CD14-positive monocyte (primary cell): ENCODE measurements at regions not wholly inside any gene's neighbourhood (a gene's known extent, or its start where the extent isn't known, plus 50 kb on each side); places are given as distances from the start of the nearest gene placed in this dataset.

Source experiments
- DNase-seq, 3 donors: peaks; one replicate each; pipeline ENCODE4 v3.0.0-alpha.2; 2011 to 2022
- H2AFZ ChIP-seq: 2 replicates; pipeline ENCODE4 v1.6.0; 2012; ENCODE audit warnings: mild to moderate bottlenecking, low read depth, low read length, inconsistent platforms; ENCODE audit not compliant: insufficient read depth, poor library complexity, severe bottlenecking
- H3K27ac ChIP-seq, 2 donors: 1 replicate in 1 of 2; 2 replicates in 1 of 2; pipeline ENCODE4 v1.5.1; 2012 to 2013; ENCODE audit warnings: low read length in 2 of 2, control low read depth in 1 of 2, inconsistent platforms in 1 of 2, low read depth in 1 of 2, mild to moderate bottlenecking in 1 of 2
- H3K27me3 ChIP-seq, 2 donors: one replicate each; pipeline versions ENCODE4 v1.6.0 to v1.6.1; 2011 to 2013; ENCODE audit warnings: low read length in 2 of 2; ENCODE audit not compliant: control insufficient read depth in 2 of 2, insufficient read depth in 2 of 2
- H3K36me3 ChIP-seq, 2 donors: replicated peaks in 1 of 2; 1 replicate in 1 of 2; 2 replicates in 1 of 2; pipeline versions ENCODE4 v1.5.1 to v1.6.1; 2012 to 2013; ENCODE audit warnings: low read length in 2 of 2, control low read depth in 1 of 2, inconsistent platforms in 1 of 2, mild to moderate bottlenecking in 1 of 2; ENCODE audit not compliant: insufficient read depth in 2 of 2, control insufficient read depth in 1 of 2
- H3K4me1 ChIP-seq, 2 donors: 1 replicate in 1 of 2; 2 replicates in 1 of 2; pipeline versions ENCODE4 v1.5.1 to v1.6.1; 2012 to 2013; ENCODE audit warnings: low read length in 2 of 2, control low read depth in 1 of 2, inconsistent platforms in 1 of 2, mild to moderate bottlenecking in 1 of 2, moderate library complexity in 1 of 2; ENCODE audit not compliant: insufficient read depth in 2 of 2, control insufficient read depth in 1 of 2
- H3K4me2 ChIP-seq: replicated peaks from 2 replicates; pipeline ENCODE3; 2012; ENCODE audit warnings: low read length, moderate library complexity, mild to moderate bottlenecking; ENCODE audit not compliant: poor library complexity, severe bottlenecking; ENCODE audit errors: extremely low read depth
- H3K4me3 ChIP-seq, 3 experiments: fragments of 200-600 bp in 1 of 3; sonication (generic) in 1 of 3; replicated peaks in 1 of 3; 1 replicate in 2 of 3; 2 replicates in 1 of 3; pipeline ENCODE4 v1.5.1; 2011 to 2013; ENCODE audit warnings: low read length in 3 of 3, mild to moderate bottlenecking in 3 of 3, control low read depth in 2 of 3, low read depth in 2 of 3, inconsistent platforms in 1 of 3, moderate library complexity in 1 of 3
- H3K79me2 ChIP-seq: 2 replicates; pipeline ENCODE4 v1.6.0; 2012; ENCODE audit warnings: mild to moderate bottlenecking, control low read depth, inconsistent platforms, low read length, moderate library complexity; ENCODE audit not compliant: insufficient read depth
- H3K9ac ChIP-seq: 2 replicates; pipeline ENCODE4 v1.6.0; 2017; ENCODE audit warnings: low read length, mild to moderate bottlenecking; ENCODE audit not compliant: insufficient read depth, poor library complexity, severe bottlenecking
- H3K9me3 ChIP-seq, 2 donors: replicated peaks in 1 of 2; 1 replicate in 1 of 2; 2 replicates in 1 of 2; pipeline versions ENCODE4 v1.5.1 to v1.6.1; 2012 to 2013; ENCODE audit warnings: low read length in 2 of 2, control low read depth in 1 of 2; ENCODE audit not compliant: control insufficient read depth in 1 of 2, insufficient read depth in 1 of 2
- H4K20me1 ChIP-seq: 2 replicates; pipeline ENCODE4 v1.6.0; 2012; ENCODE audit warnings: mild to moderate bottlenecking, low read length, control low read depth, moderate library complexity; ENCODE audit not compliant: insufficient read depth
- H3K27ac Mint-ChIP-seq, 7 donors: one replicate each; pipeline ENCODE4 v1.8.0; 2020; ENCODE audit warnings: mild to moderate bottlenecking in 7 of 7, mixed read lengths in 7 of 7, moderate library complexity in 6 of 7, inconsistent platforms in 2 of 7
- H3K27me3 Mint-ChIP-seq, 3 donors: one replicate each; pipeline ENCODE4 v1.8.0; 2021 to 2022; ENCODE audit warnings: low read depth in 3 of 3, mild to moderate bottlenecking in 3 of 3, mixed read lengths in 3 of 3, moderate library complexity in 3 of 3, inconsistent platforms in 1 of 3
- H3K36me3 Mint-ChIP-seq, 2 donors: one replicate each; pipeline ENCODE4 v1.8.0; 2020; ENCODE audit warnings: mixed read lengths in 2 of 2, inconsistent platforms in 1 of 2, mild to moderate bottlenecking in 1 of 2
- H3K4me1 Mint-ChIP-seq: one replicate; pipeline ENCODE4 v1.8.0; 2020; ENCODE audit warnings: mild to moderate bottlenecking, mixed read lengths
- H3K4me3 Mint-ChIP-seq, 2 donors: one replicate each; pipeline ENCODE4 v1.8.0; 2020; ENCODE audit warnings: mild to moderate bottlenecking in 2 of 2, mixed read lengths in 2 of 2, moderate library complexity in 1 of 2
- H3K9me3 Mint-ChIP-seq, 7 donors: one replicate each; pipeline ENCODE4 v1.8.0; 2020 to 2022; ENCODE audit warnings: mixed read lengths in 7 of 7, mild to moderate bottlenecking in 6 of 7, moderate library complexity in 6 of 7, inconsistent platforms in 2 of 7
- WGBS: methylation state at CpG from one replicate; pipeline ENCODE4 v1.1.5; 2013; ENCODE audit warnings: missing lambda C conversion rate; ENCODE audit not compliant: insufficient coverage; 5-methylcytosine and 5-hydroxymethylcytosine counted together
- intact Hi-C, 2 donors: fragments of 100-400 bp; cut with micrococcal nuclease; formaldehyde crosslinking; loops; one replicate each; pipeline versions ENCODE4 v1.15.0 to v1.15.1; 2023
- TF ChIP-seq, protein P1 (sequence below): fragments of 200-600 bp; IDR thresholded peaks from one replicate; pipeline ENCODE4 v1.8.0; 2022; ENCODE audit warnings: antibody characterized with exemption, mild to moderate bottlenecking

DNA sequence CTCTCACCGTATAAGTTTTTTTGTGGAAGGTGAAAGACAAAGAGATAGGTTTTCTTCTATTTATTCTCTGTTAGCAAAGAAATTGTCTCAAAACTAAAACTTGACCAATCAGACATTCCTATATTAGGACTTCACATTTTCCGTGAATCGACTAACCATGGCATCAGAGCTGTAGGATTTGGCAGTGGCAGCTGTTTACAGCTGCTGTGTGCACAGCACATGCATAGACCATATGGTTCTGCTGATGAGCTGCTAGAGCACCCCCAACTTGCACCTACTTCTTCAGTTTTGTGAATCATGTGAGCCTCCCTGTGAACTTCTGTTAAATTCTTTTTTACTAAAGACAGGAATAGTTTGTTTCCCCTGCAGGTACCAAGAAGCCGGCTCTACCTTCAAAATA, 157.9 kb downstream of the RFX6 start:
- no peaks in the 10 kb centered on the region for H3K79me2 ChIP-seq
- no peaks in the 10 kb centered on the region for H4K20me1 ChIP-seq
- Mint-ChIP-seq H3K4me3 (no peak overlapping the region), H3K36me3 (no peaks in the 10 kb centered on the region), H3K4me1 (no peaks in the 10 kb centered on the region), H3K27me3 (peaks cover 0 to 5% (median 0%) of the 10 kb centered on the region in 3 donors), H3K9me3 (peaks cover 0 to 8% (median 2%) of the 10 kb centered on the region in 7 donors), H3K27ac (no peak overlapping the region)
- H2AFZ ChIP-seq, result no peak overlapping the region
- intact Hi-C loops, result no loop called here
- TF ChIP-seq, protein P1, sequence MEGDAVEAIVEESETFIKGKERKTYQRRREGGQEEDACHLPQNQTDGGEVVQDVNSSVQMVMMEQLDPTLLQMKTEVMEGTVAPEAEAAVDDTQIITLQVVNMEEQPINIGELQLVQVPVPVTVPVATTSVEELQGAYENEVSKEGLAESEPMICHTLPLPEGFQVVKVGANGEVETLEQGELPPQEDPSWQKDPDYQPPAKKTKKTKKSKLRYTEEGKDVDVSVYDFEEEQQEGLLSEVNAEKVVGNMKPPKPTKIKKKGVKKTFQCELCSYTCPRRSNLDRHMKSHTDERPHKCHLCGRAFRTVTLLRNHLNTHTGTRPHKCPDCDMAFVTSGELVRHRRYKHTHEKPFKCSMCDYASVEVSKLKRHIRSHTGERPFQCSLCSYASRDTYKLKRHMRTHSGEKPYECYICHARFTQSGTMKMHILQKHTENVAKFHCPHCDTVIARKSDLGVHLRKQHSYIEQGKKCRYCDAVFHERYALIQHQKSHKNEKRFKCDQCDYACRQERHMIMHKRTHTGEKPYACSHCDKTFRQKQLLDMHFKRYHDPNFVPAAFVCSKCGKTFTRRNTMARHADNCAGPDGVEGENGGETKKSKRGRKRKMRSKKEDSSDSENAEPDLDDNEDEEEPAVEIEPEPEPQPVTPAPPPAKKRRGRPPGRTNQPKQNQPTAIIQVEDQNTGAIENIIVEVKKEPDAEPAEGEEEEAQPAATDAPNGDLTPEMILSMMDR, result no peak
- H3K4me2 ChIP-seq, result no peak overlapping the region
- no peak overlapping the region for H3K27ac ChIP-seq
- H3K36me3 ChIP-seq, result no peaks in the 10 kb centered on the region
- no peak overlapping the region for H3K9ac ChIP-seq
- WGBS, result 93% methylated on average over 2 of the region's 4 CpGs
- no peaks in the 10 kb centered on the region for H3K9me3 ChIP-seq
- no peaks in the 10 kb centered on the region for H3K27me3 ChIP-seq
- H3K4me3 ChIP-seq, result no peak overlapping the region
- no peaks in the 10 kb centered on the region for H3K4me1 ChIP-seq
- no peak for DNase-seq

DNA sequence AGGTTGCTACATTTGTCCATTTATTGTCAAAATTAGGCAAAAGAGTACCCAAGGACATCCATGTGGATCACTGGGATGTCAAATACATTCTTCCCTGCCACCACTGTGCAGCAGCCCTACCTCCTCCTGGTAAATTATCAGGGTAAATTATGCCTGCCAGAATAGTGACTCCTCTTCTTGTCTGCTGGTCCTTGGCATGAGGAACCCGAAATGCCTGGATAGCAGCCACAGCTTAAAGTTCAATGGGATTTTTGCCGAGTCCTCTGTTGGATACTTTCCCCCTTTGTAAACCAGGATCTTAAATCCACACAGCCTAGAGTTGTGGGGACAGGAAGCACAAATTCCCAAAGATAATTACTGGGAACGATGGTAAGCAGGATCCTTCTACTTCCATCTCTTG, 173.3 kb downstream of the RFX6 start:
- no peaks in the 10 kb centered on the region for H3K27me3 ChIP-seq
- no peak overlapping the region for H3K27ac ChIP-seq
- H3K4me2 ChIP-seq, result no peak overlapping the region
- no peaks in the 10 kb centered on the region for H4K20me1 ChIP-seq
- no peak overlapping the region for H3K4me3 ChIP-seq
- Mint-ChIP-seq H3K4me3 (no peak overlapping the region), H3K27ac (no peak overlapping the region), H3K4me1 (no peaks in the 10 kb centered on the region), H3K36me3 (no peaks in the 10 kb centered on the region), H3K9me3 (peaks cover 0 to 14% (median 2%) of the 10 kb centered on the region in 7 donors), H3K27me3 (peaks cover 0 to 4% (median 1%) of the 10 kb centered on the region in 3 donors)
- peaks cover 0 to 4% of the 10 kb centered on the region in 2 donors for H3K9me3 ChIP-seq
- DNase-seq, result no peak
- no CpG with 5 or more reads among the region's 3 CpGs for WGBS
- no peaks in the 10 kb centered on the region for H3K4me1 ChIP-seq
- intact Hi-C loops, result no loop called here
- H3K79me2 ChIP-seq, result no peaks in the 10 kb centered on the region
- TF ChIP-seq, protein P1, result no peak
- H3K9ac ChIP-seq, result no peak overlapping the region
- no peak overlapping the region for H2AFZ ChIP-seq
- no peaks in the 10 kb centered on the region for H3K36me3 ChIP-seq
